GM12878 (cell line): ENCODE measurements at regions not wholly inside any gene's neighbourhood (a gene's known extent, or its start where the extent isn't known, plus 50 kb on each side); places are given as distances from the start of the nearest gene placed in this dataset.

Source experiments
- CTCF ChIP-seq, 3 experiments: IDR thresholded peaks in 2 of 3; conservative IDR thresholded peaks in 1 of 3; 2 replicates each; pipeline ENCODE4 v1.5.1; 2011; ENCODE audit warnings: low read depth in 3 of 3, low read length in 3 of 3, mild to moderate bottlenecking in 3 of 3, control low read depth in 2 of 3, moderate library complexity in 2 of 3, inconsistent platforms in 1 of 3, mixed read lengths in 1 of 3; ENCODE audit not compliant: control insufficient read depth in 2 of 3, insufficient read depth in 1 of 3; ENCODE audit errors: extremely low read depth in 1 of 3
- EZH2 ChIP-seq: IDR thresholded peaks from 2 replicates; pipeline ENCODE4 v1.6.1; 2012; ENCODE audit warnings: low read depth, mild to moderate bottlenecking, control low read depth, inconsistent platforms, low read length, borderline replicate concordance; ENCODE audit not compliant: control insufficient read depth
- JUND ChIP-seq: IDR thresholded peaks from 2 replicates; pipeline ENCODE4 v1.6.1; 2012; ENCODE audit warnings: low read depth, mild to moderate bottlenecking, low read length, improper control_type of control experiment, moderate library complexity
- POLR2AphosphoS2 ChIP-seq: IDR thresholded peaks from 2 replicates; pipeline ENCODE4 v1.6.1; 2011; ENCODE audit warnings: low read depth, mild to moderate bottlenecking, low read length, improper control_type of control experiment, moderate library complexity

GRCh38 chr5:98989727-98990126, 60.9 kb upstream of the CHD1 start:
- no peak for TF ChIP-seq EZH2
- no peak for TF ChIP-seq POLR2AphosphoS2
- no peak for TF ChIP-seq JUND
- TF ChIP-seq CTCF (IDR thresholded peaks at IDR 0.05 in 2 of 3, conservative IDR thresholded peaks at IDR 0.05 in 1 of 3; ENCODE audit: control insufficient read depth in 2 of 3, extremely low read depth in 1 of 3, insufficient read depth in 1 of 3, low read depth in 3 of 3, low read length in 3 of 3), result no peak
